ENCODE measurements at regions not wholly inside any gene's neighbourhood (a gene's known extent, or its start where the extent isn't known, plus 50 kb on each side); places are given as distances from the start of the nearest gene placed in this dataset.
"Not testable (repeated sequence)": the region's sequence is repeated elsewhere in the genome, so short reads cannot be mapped to it uniquely, and the experiment has no call there.

GRCh38 chr16:63415014-63415413 lies 1378.8 kb upstream of the CDH8 start:
- no peak for DNase-seq

GRCh38 chr16:63410594-63410993 lies 1374.4 kb upstream of the CDH8 start:
- no peak for DNase-seq

GRCh38 chr16:63403792-63404191 lies 1367.6 kb upstream of the CDH8 start:
- DNase-seq: no peak

- not testable (repeated sequence) for DNase-seq
These were observed 1352.0 kb upstream of the CDH8 start for GRCh38 chr16:63388277-63388676.

GRCh38 chr16:63385714-63386432 lies 1349.6 kb upstream of the CDH8 start:
- no peak for DNase-seq

- DNase-seq: no peak
These were observed 1337.5 kb upstream of the CDH8 start for GRCh38 chr16:63373744-63374143.

GRCh38 chr16:63372815-63373214 lies 1336.6 kb upstream of the CDH8 start:
- no peak for DNase-seq

- DNase-seq: no peak
These were observed 1336.0 kb upstream of the CDH8 start for GRCh38 chr16:63372283-63372682.

GRCh38 chr16:63365649-63366304 lies 1329.5 kb upstream of the CDH8 start:
- no peak for DNase-seq

- no peak for DNase-seq
These were observed 1327.5 kb upstream of the CDH8 start for GRCh38 chr16:63363738-63364137.

- DNase-seq: no peak
These were observed 1324.9 kb upstream of the CDH8 start for GRCh38 chr16:63361032-63361624.

- DNase-seq: no peak
These were observed 1313.7 kb upstream of the CDH8 start for GRCh38 chr16:63349961-63350360.

- no peak for DNase-seq
These were observed 1309.8 kb upstream of the CDH8 start for GRCh38 chr16:63346000-63346399.

- no peak for DNase-seq
These were observed 1301.0 kb upstream of the CDH8 start for GRCh38 chr16:63337264-63337663.

GRCh38 chr16:63331111-63331510 lies 1294.9 kb upstream of the CDH8 start:
- DNase-seq: no peak

- no peak for DNase-seq
These were observed 1290.6 kb upstream of the CDH8 start for GRCh38 chr16:63326736-63327339.

- no peak for DNase-seq
These were observed 1287.8 kb upstream of the CDH8 start for GRCh38 chr16:63323722-63324705.

- no peak for DNase-seq
These were observed 1286.8 kb upstream of the CDH8 start for GRCh38 chr16:63323055-63323454.

GRCh38 chr16:63315229-63315628 lies 1279.0 kb upstream of the CDH8 start:
- no peak for DNase-seq

GRCh38 chr16:63312346-63312745 lies 1276.1 kb upstream of the CDH8 start:
- no peak for DNase-seq

GRCh38 chr16:63311313-63311712 lies 1275.1 kb upstream of the CDH8 start:
- DNase-seq: no peak

- no peak for DNase-seq
These were observed 1266.6 kb upstream of the CDH8 start for GRCh38 chr16:63302811-63303210.

- no peak for DNase-seq
These were observed 1265.1 kb upstream of the CDH8 start for GRCh38 chr16:63301349-63301748.
